Prostate gland (tissue), 2 donors: ENCODE measurements at regions not wholly inside any gene's neighbourhood (a gene's known extent, or its start where the extent isn't known, plus 50 kb on each side); places are given as distances from the start of the nearest gene placed in this dataset.

Experiments
- DNase-seq: peaks from one replicate; pipeline ENCODE4 v3.0.0-alpha.2; 2019; ENCODE audit warnings: low spot score
- H3K27ac ChIP-seq, 2 donors: fragments of 200-600 bp; sonication (generic); 2 replicates each; pipeline ENCODE4 v1.5.1; 2017 to 2019
- H3K27me3 ChIP-seq: fragments of 200-600 bp; sonication (generic); replicated peaks from 2 replicates; pipeline ENCODE4 v1.5.1; 2019; ENCODE audit not compliant: insufficient read depth
- H3K36me3 ChIP-seq, 2 donors: fragments of 200-600 bp; sonication (generic); 1 replicate in 1 of 2; 2 replicates in 1 of 2; pipeline versions ENCODE4 v1.5.1 to v1.8.1; 2017 to 2019
- H3K4me1 ChIP-seq: fragments of 200-600 bp; sonication (generic); replicated peaks from 2 replicates; pipeline ENCODE4 v1.5.1; 2019
- H3K4me3 ChIP-seq, 2 donors: fragments of 200-600 bp; sonication (generic); 2 replicates each; pipeline ENCODE4 v1.5.1; 2017 to 2019
- H3K9me3 ChIP-seq: fragments of 200-600 bp; sonication (generic); 2 replicates; pipeline ENCODE4 v1.5.1; 2017
- POLR2A ChIP-seq: fragments of 450-650 bp; IDR thresholded peaks from one replicate; pipeline ENCODE4 v1.6.1; 2016; ENCODE audit warnings: antibody characterized with exemption, mild to moderate bottlenecking
- POLR2AphosphoS5 ChIP-seq: sonication (generic); formaldehyde crosslinking; IDR thresholded peaks from one replicate; pipeline ENCODE4 v1.6.1; 2017; ENCODE audit warnings: antibody characterized with exemption
- WGBS: methylation state at CpG from one replicate; pipeline ENCODE4 v1.1.5; 2018; 5-methylcytosine and 5-hydroxymethylcytosine counted together
- intact Hi-C: fragments of 100-400 bp; cut with DNase I; formaldehyde crosslinking; loops from one replicate; pipeline ENCODE4 v1.14.2; 2022
- TF ChIP-seq, protein P1 (sequence below), 4 experiments: fragments of 200-600 bp in 2 of 4; fragments of 450-650 bp in 2 of 4; sonication (generic) in 2 of 4; IDR thresholded peaks; 1 replicate in 3 of 4; 2 replicates in 1 of 4; pipeline ENCODE4 v1.5.1; 2016 to 2019; ENCODE audit warnings: antibody characterized with exemption in 4 of 4, mild to moderate bottlenecking in 2 of 4, moderate library complexity in 2 of 4

DNA sequence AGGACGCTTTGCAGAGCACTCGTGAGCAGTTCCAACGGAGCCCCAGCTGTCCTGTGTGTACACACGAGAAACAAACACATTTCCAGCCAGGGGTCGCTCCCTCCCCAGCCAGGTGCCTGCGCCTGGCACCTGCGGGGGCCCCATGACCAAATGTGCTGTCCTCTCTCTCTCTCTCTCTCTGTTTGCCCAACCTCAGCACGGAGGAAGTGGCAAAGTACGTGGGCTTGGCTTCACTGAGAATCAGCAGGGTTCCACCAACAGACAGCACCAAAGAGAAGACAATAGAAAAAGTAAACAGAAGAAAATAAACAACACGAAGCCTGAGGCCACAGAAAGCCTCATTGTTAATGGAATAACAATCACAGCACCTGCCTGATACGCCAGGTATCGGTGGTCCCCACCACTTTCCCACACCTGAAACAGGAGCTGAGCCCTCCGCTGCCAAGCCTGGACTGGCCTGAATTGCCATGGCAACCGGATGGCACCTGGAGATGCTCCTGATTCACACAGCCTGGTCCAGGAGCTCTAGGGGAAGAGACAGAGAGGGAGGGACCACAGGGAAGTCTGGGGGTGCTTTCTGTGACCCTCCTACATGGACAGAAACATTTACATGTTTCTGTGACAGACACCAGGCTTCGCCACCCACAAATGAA, 103.9 kb upstream of the CACNA1A start:
- H3K36me3 ChIP-seq: no peaks in the 10 kb centered on the region
- DNase-seq: no peak
- no peaks in the 10 kb centered on the region for H3K27me3 ChIP-seq
- no peaks in the 10 kb centered on the region for H3K9me3 ChIP-seq
- intact Hi-C loops: no loop called here
- TF ChIP-seq POLR2AphosphoS5: no peak
- no peak for TF ChIP-seq POLR2A
- TF ChIP-seq, protein P1, sequence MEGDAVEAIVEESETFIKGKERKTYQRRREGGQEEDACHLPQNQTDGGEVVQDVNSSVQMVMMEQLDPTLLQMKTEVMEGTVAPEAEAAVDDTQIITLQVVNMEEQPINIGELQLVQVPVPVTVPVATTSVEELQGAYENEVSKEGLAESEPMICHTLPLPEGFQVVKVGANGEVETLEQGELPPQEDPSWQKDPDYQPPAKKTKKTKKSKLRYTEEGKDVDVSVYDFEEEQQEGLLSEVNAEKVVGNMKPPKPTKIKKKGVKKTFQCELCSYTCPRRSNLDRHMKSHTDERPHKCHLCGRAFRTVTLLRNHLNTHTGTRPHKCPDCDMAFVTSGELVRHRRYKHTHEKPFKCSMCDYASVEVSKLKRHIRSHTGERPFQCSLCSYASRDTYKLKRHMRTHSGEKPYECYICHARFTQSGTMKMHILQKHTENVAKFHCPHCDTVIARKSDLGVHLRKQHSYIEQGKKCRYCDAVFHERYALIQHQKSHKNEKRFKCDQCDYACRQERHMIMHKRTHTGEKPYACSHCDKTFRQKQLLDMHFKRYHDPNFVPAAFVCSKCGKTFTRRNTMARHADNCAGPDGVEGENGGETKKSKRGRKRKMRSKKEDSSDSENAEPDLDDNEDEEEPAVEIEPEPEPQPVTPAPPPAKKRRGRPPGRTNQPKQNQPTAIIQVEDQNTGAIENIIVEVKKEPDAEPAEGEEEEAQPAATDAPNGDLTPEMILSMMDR (IDR thresholded peaks at IDR 0.05): no peak
- 34% methylated on average over 15 of the region's 15 CpGs for WGBS
- no peaks in the 10 kb centered on the region for H3K4me1 ChIP-seq
- no peak overlapping the region for H3K27ac ChIP-seq
- no peak overlapping the region for H3K4me3 ChIP-seq

DNA sequence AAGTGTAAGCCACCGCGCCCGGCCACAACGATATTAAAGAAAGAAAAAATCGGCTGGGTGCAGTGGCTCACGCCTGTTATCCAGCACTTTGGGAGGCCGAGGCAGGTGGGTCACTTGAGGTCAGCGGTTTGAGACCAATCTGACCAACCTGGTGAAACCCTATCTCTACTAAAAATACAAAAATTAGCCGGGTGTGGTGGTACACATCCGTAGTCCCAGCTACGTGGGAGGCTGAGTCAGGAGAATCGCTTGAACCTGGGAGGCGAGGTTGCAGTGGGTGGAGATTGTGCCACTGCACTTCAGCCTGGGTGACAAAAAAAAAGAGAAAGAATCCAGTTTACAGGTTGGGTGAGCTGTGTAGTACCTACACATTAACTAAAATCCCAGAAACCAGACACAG, 99.9 kb upstream of the CACNA1A start:
- intact Hi-C loops: loop anchor here (10.0 kb wide), 1 partner anchor 259 kb away; no protein-coding TSS in a partner anchor
- Histone ChIP-seq H3K9me3 (no peaks in the 10 kb centered on the region), H3K4me1 (no peaks in the 10 kb centered on the region), H3K27ac (no peak overlapping the region), H3K36me3 (no peaks in the 10 kb centered on the region), H3K27me3 (no peaks in the 10 kb centered on the region), H3K4me3 (no peak overlapping the region)
- 90% methylated on average over 13 of the region's 13 CpGs for WGBS
- no peak for DNase-seq
- TF ChIP-seq POLR2AphosphoS5 (no peak), POLR2A (no peak)
- TF ChIP-seq, protein P1 (IDR thresholded peaks at IDR 0.05): no peak

DNA sequence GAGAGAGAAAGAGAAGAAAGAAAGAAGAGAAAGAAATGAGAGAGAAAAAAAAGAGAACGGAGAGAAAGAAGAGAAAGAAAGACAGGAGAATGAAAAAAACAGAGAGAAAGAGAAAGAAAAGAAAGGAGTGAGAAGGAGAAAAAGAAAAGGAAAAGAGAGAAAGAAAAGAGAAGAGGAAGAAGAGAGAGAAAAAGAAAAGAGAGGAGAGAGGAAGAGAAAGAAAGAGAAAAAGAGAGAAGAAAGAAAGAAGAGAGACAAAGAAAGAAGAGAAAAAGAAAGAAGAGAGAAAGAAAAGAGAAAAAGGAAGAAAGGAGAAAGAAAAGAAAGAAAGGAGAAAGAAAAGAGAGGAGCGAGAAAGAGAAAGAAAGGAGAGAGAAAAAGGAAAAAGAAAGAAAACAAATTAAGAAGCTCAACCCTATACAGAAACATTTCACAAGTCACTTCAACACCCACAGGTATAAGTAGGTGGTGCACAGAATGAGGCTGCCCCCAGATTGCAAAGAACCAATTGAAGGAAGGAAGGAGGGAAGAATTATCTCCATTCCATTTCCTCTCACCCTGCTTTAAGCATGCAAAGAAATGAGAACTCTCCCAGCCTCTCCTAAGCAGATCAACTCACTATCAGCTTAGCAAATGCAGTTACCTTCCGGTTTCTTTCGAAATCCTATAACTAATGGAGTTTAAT, 98.8 kb upstream of the CACNA1A start:
- H3K9me3 ChIP-seq: no peaks in the 10 kb centered on the region
- DNase-seq: no peak
- H3K36me3 ChIP-seq: no peaks in the 10 kb centered on the region
- no peak for TF ChIP-seq POLR2AphosphoS5
- TF ChIP-seq, protein P1 (IDR thresholded peaks at IDR 0.05): no peak
- no peak for TF ChIP-seq POLR2A
- H3K27me3 ChIP-seq: no peaks in the 10 kb centered on the region
- H3K4me3 ChIP-seq: no peak overlapping the region
- intact Hi-C loops: loop anchor here (10.0 kb wide), 1 partner anchor 260 kb away; no protein-coding TSS in a partner anchor
- H3K4me1 ChIP-seq: no peaks in the 10 kb centered on the region
- 51% methylated on average over 4 of the region's 4 CpGs for WGBS
- H3K27ac ChIP-seq: no peak overlapping the region

DNA sequence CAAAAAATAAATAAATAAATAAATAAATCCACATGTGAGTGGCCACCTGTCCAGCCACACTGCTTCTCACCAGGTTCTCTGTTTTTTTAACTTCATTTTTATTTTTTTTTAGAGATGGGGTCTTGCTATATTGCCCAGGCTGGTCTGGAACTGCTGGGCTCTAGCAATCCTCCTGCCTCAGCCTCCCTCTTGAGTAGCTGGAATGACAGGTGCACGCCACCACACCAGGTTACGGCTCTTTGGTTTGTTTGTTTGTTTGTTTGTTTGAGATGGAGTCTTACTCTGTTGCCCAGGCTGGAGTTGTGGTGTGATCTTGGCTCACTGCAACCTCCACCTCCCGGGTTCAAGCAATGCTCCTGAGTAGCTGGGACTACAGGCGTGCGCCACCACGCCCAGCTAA, 94.5 kb upstream of the CACNA1A start:
- DNase-seq: no peak
- H3K4me3 ChIP-seq: no peak overlapping the region
- H3K27me3 ChIP-seq: no peaks in the 10 kb centered on the region
- no peaks in the 10 kb centered on the region for H3K9me3 ChIP-seq
- TF ChIP-seq POLR2A (no peak), POLR2AphosphoS5 (no peak)
- TF ChIP-seq, protein P1 (IDR thresholded peaks at IDR 0.05): no peak
- no peaks in the 10 kb centered on the region for H3K4me1 ChIP-seq
- intact Hi-C loops: loop anchor here (10.0 kb wide), 1 partner anchor 264 kb away; no protein-coding TSS in a partner anchor
- WGBS: 83% methylated on average over 6 of the region's 6 CpGs
- no peaks in the 10 kb centered on the region for H3K36me3 ChIP-seq
- no peak overlapping the region for H3K27ac ChIP-seq

DNA sequence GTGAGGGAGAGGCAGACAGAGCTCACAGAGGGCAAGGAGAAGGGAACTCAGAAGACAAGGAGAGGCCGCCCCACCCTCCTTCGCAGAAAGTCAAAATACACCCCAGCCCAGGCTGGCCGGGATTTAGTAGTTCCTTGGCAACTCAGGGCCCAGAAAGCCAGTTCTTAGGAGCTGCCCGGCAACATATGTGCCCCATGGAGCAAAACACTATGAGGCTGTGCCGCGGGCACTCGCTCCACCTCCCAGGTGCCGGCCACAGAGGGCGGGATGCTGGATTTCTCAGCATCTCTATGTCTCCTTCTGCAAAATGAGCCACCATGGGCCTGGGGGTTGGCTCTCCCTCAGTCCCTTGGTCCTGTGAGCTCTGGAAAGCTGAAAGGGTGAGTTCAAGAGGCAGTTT, 93.8 kb upstream of the CACNA1A start:
- TF ChIP-seq POLR2A (no peak), POLR2AphosphoS5 (no peak)
- TF ChIP-seq, protein P1 (IDR thresholded peaks at IDR 0.05): no peak
- intact Hi-C loops: loop anchor here (10.0 kb wide), 1 partner anchor 265 kb away; no protein-coding TSS in a partner anchor
- no peak overlapping the region for H3K27ac ChIP-seq
- 76% methylated on average over 9 of the region's 9 CpGs for WGBS
- no peaks in the 10 kb centered on the region for H3K4me1 ChIP-seq
- no peak overlapping the region for H3K4me3 ChIP-seq
- no peaks in the 10 kb centered on the region for H3K36me3 ChIP-seq
- DNase-seq: no peak
- H3K9me3 ChIP-seq: no peaks in the 10 kb centered on the region
- no peaks in the 10 kb centered on the region for H3K27me3 ChIP-seq
